ENCODE measurements at regions not wholly inside any gene's neighbourhood (a gene's known extent, or its start where the extent isn't known, plus 50 kb on each side); places are given as distances from the start of the nearest gene placed in this dataset.
"Not testable (repeated sequence)": the region's sequence is repeated elsewhere in the genome, so short reads cannot be mapped to it uniquely, and the experiment has no call there.

DNA sequence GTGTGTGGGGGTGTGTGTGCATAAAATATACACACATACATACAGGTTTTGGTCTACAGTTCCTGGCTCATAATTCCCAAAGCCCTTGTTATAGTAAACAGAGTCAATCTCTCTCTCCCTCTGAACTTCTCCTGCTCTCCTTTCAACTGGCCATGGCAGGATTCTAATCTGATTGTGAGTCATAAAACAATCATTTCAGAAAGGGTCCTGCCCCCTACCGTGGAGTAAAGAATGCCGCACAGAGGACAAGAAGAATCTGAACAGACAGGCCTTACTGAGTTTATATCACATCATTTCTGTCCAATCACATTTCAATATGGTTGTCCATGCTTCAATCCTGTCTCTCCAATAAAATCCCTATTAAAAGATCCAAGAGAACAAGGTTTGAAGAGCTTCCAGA is 416.9 kb downstream of the FRK start:
- in situ Hi-C loops (cut with HindIII; ENCODE audit: low sequenced_read_pairs) = no loop called here

DNA sequence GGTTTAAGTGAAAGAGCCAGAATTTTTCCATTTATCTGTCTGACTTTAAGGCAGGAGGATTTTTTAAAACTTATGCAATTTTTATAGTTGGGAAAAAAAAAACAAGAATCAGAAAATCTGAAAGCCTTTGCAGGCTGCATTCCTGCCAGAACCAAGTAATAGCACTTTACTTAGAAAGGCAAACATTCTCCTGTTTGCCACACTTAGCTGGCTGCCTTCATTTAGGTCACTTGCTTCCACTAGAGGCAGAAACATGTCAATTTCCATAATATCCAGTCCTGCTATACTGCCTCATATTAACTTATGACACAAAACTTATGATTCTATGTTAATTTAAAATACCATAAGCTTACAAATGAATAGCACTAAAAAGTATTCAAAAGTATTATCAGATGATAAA is 425.8 kb downstream of the FRK start:
- in situ Hi-C loops (cut with HindIII; ENCODE audit: low sequenced_read_pairs) = no loop called here

- in situ Hi-C loops (cut with HindIII; ENCODE audit: low sequenced_read_pairs) = no loop called here
These were observed 426.6 kb downstream of the FRK start for GRCh38 chr6:115634131-115634530.

DNA sequence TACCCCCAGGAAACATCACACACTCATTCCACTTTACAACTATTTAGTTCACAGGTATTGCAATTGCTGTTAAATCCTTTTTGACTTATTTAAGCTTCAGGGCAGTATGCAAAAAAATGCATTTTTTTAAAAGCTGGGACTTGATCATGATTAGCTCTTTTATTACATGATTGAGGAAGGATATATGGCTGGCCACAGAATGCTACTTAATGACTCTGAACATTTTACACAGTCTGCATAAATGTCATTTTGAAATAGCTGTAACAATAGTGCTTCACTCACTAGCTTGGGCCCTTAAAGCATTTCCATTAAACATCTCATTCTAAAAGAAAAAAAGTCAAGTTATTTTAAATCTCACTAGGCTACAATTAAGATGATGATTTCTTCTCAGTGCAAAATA is 429.7 kb downstream of the FRK start:
- in situ Hi-C loops (cut with HindIII; ENCODE audit: low sequenced_read_pairs) = no loop called here

GRCh38 chr6:115630424-115631024 is 430.2 kb downstream of the FRK start:
- in situ Hi-C loops (cut with HindIII; ENCODE audit: low sequenced_read_pairs) = no loop called here

GRCh38 chr6:115629415-115629814 is 431.3 kb downstream of the FRK start:
- in situ Hi-C loops (cut with HindIII; ENCODE audit: low sequenced_read_pairs) = no loop called here

- in situ Hi-C loops (cut with HindIII; ENCODE audit: low sequenced_read_pairs) = no loop called here
These were observed 442.4 kb downstream of the FRK start for GRCh38 chr6:115618256-115618655.

DNA sequence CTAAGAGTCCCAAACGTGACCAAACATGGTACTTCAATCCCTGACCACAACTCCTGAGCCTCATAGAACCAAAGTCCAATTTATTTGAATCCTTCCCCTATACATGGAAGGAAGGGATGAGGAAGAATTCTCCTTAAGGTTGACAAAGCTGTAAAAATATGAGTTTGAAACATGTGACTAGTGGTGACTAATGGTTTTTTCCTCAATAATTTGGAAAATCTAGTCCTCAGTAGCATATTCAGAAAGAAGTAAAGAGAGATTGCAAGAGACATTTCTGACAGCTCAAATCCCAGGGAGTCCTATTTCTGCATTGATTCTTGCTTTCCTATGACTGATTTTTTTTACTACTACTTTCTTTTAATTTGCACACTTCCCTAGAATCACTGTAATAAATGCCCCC is 443.7 kb downstream of the FRK start:
- in situ Hi-C loops (cut with HindIII; ENCODE audit: low sequenced_read_pairs) = no loop called here

- in situ Hi-C loops (cut with HindIII; ENCODE audit: low sequenced_read_pairs) = no loop called here
These were observed 447.2 kb downstream of the FRK start for GRCh38 chr6:115613488-115613887.

GRCh38 chr6:115612796-115613479 is 447.8 kb downstream of the FRK start:
- in situ Hi-C loops (cut with HindIII; ENCODE audit: low sequenced_read_pairs) = no loop called here

GRCh38 chr6:115612216-115612615 is 448.5 kb downstream of the FRK start:
- in situ Hi-C loops (cut with HindIII; ENCODE audit: low sequenced_read_pairs) = no loop called here

DNA sequence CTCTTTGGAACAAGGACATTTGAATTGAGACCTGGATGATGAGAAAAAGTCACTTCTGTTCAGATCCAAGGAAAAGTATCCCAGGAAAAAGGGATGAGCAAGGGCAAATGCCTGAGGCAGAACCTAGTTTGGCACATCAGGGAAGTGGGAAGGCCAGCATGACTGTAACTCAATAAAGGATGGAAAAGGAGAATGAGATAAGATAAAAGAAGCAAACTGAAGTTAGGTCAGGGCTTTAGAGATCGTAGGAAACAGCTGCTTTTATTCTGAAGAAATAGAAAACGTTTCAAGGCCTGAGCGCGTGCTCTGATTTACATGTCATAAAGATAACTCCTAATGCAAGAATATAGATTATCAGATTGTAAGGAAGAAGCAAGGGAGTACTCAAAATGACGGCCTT is 450.0 kb downstream of the FRK start:
- in situ Hi-C loops (cut with HindIII; ENCODE audit: low sequenced_read_pairs) = no loop called here

- in situ Hi-C loops (cut with HindIII; ENCODE audit: low sequenced_read_pairs) = no loop called here
These were observed 451.6 kb downstream of the FRK start for GRCh38 chr6:115609111-115609510.

DNA sequence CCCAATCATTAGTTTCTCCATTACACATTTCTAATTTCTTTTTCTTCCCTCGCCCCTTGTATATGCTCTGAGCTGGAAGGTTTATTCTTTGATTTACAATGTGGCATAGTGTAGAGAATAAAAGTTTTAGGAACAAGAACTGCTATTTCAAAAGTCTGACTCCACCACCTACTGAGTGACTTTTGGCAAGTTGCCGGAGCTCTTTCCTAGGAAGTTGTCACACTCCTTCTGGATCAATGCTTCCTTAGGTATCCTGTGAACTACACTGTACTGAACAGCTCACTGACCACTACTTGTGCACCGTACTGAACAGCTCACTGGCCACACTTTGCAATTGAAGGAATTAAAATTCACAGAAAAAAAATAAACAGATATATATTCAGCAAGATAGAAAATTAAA is 458.2 kb downstream of the FRK start:
- in situ Hi-C loops (cut with HindIII; ENCODE audit: low sequenced_read_pairs) = no loop called here

DNA sequence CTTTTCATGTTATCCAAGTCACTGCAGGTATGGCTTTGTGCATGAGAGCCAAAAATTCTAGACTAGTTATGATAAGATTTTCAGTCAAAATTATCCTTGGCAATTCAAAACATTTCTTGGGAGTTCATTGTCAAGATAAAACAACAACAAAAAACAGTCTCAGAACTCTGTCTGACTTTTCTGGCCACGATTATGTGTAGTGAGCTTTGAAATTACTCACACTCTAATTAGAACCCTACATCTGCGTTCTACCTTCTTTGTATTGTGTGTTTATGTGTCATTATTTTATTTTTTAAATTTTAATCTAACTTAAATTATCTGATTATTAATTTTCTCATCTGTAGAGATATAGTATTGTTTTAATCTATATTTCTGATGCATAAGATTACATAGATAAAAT is 459.2 kb downstream of the FRK start:
- in situ Hi-C loops (cut with HindIII; ENCODE audit: low sequenced_read_pairs) = no loop called here

- in situ Hi-C loops (cut with HindIII; ENCODE audit: low sequenced_read_pairs) = no loop called here
These were observed 459.6 kb downstream of the FRK start for GRCh38 chr6:115601064-115601463.

- in situ Hi-C loops (cut with HindIII; ENCODE audit: low sequenced_read_pairs) = no loop called here
These were observed 465.8 kb downstream of the FRK start for GRCh38 chr6:115594891-115595290.

DNA sequence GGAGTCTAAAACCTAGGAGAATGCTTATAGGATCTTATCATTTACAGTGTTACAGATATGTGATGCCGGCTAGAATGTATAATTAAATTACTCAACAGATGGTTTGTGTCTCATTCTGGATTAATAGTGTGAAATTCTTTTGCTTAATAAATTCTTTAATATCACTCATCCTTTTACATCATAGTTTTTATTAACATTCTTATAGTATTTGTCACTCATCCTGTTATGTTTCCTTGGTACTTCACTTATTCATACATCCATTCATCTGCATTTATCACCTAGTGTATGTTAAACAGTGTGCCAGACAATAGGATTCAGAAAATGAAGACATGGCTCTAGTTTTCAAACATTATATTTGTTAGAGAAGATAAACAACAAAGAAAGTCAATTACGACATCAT is 468.7 kb downstream of the FRK start:
- in situ Hi-C loops (cut with HindIII; ENCODE audit: low sequenced_read_pairs) = no loop called here

GRCh38 chr6:115589072-115589471 is 471.6 kb downstream of the FRK start:
- in situ Hi-C loops (cut with HindIII; ENCODE audit: low sequenced_read_pairs) = not testable (repeated sequence)

DNA sequence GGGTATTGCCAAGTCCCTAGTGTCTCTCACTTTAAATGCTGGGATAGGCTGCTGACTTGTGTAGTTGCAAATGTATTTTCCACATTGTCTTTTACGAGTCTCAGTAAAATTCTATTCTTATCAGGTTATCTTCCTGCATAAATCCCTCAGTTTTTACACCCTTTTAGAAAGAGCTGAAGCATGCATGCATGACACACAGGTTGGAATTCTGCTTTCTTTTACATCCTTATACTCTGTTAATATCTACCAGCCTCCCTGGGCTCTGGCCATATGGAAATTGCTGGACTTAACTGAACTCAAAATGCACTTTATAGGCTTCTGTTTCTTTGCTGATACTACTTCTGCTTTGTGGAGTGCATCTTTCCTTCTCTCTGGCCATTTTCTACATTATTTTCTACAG is 477.4 kb downstream of the FRK start:
- in situ Hi-C loops (cut with HindIII; ENCODE audit: low sequenced_read_pairs) = no loop called here

- in situ Hi-C loops (cut with HindIII; ENCODE audit: low sequenced_read_pairs) = no loop called here
These were observed 478.3 kb downstream of the FRK start for GRCh38 chr6:115582386-115582785.

DNA sequence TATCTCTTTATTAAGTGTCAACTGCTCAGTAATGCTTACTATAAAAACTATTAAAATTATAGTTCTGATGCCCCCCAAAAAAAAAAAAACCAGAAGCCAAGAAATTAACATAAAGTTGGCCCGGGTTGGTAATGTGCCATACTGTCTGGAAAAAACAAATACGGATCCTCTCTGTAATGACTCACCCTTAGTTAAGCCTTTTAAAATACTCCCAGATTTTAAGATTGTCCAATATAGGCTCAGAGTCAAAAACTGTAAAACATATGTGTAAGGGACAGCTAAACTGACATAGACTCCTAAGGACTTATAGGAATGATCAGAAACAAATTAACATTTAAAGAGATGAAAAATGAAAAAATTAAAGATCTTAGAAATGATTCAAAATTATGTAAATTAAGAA is 481.1 kb downstream of the FRK start:
- in situ Hi-C loops (cut with HindIII; ENCODE audit: low sequenced_read_pairs) = not testable (repeated sequence)

GRCh38 chr6:115577270-115577669 is 483.4 kb downstream of the FRK start:
- in situ Hi-C loops (cut with HindIII; ENCODE audit: low sequenced_read_pairs) = no loop called here

Data from DLD1 (cell line).